RPMI7951 (cell line): ENCODE measurements at regions not wholly inside any gene's neighbourhood (a gene's known extent, or its start where the extent isn't known, plus 50 kb on each side); places are given as distances from the start of the nearest gene placed in this dataset.

Experiments used
- DNase-seq: peaks from one replicate; pipeline ENCODE4 v3.0.0-alpha.2; 2012; ENCODE audit warnings: low read depth

GRCh38 chr5:159385536-159385935, 55.2 kb upstream of the IL12B start:
- no peak for DNase-seq

GRCh38 chr5:159386028-159386711, 55.9 kb upstream of the IL12B start:
- no peak for DNase-seq

- no peak for DNase-seq
Measured at GRCh38 chr5:159392871-159393270, 62.6 kb upstream of the IL12B start.

- no peak for DNase-seq
Measured at GRCh38 chr5:159393854-159394274, 63.6 kb upstream of the IL12B start.

- DNase-seq = no peak
Measured at GRCh38 chr5:159395202-159395601, 64.9 kb upstream of the IL12B start.

- no peak for DNase-seq
Measured at GRCh38 chr5:159398936-159399335, 68.6 kb upstream of the IL12B start.

GRCh38 chr5:159400476-159400875, 70.2 kb upstream of the IL12B start:
- no peak for DNase-seq

- no peak for DNase-seq
Measured at GRCh38 chr5:159402311-159402710, 72.0 kb upstream of the IL12B start.

- DNase-seq = no peak
Measured at GRCh38 chr5:159402856-159403255, 72.6 kb upstream of the IL12B start.

- DNase-seq = no peak
Measured at GRCh38 chr5:159403906-159404681, 73.8 kb upstream of the IL12B start.

GRCh38 chr5:159405611-159406031, 75.3 kb upstream of the IL12B start:
- no peak for DNase-seq

GRCh38 chr5:159406571-159406970, 76.3 kb upstream of the IL12B start:
- no peak for DNase-seq

GRCh38 chr5:159409801-159410200, 79.5 kb upstream of the IL12B start:
- DNase-seq = no peak

- DNase-seq = no peak
Measured at GRCh38 chr5:159410480-159410879, 80.2 kb upstream of the IL12B start.

GRCh38 chr5:159411115-159411514, 80.8 kb upstream of the IL12B start:
- DNase-seq = no peak

GRCh38 chr5:159412284-159413046, 82.2 kb upstream of the IL12B start:
- peak; percentile 27 for DNase-seq

GRCh38 chr5:159414021-159414420, 83.7 kb upstream of the IL12B start:
- DNase-seq = no peak

GRCh38 chr5:159415301-159415937, 85.1 kb upstream of the IL12B start:
- no peak for DNase-seq

- no peak for DNase-seq
Measured at GRCh38 chr5:159416438-159416837, 86.2 kb upstream of the IL12B start.

GRCh38 chr5:159417170-159417569, 86.9 kb upstream of the IL12B start:
- no peak for DNase-seq

- no peak for DNase-seq
Measured at GRCh38 chr5:159419576-159419975, 89.3 kb upstream of the IL12B start.

GRCh38 chr5:159420940-159421339, 90.7 kb upstream of the IL12B start:
- DNase-seq = no peak
